ENCODE measurements at regions not wholly inside any gene's neighbourhood (a gene's known extent, or its start where the extent isn't known, plus 50 kb on each side); places are given as distances from the start of the nearest gene placed in this dataset.

DNA sequence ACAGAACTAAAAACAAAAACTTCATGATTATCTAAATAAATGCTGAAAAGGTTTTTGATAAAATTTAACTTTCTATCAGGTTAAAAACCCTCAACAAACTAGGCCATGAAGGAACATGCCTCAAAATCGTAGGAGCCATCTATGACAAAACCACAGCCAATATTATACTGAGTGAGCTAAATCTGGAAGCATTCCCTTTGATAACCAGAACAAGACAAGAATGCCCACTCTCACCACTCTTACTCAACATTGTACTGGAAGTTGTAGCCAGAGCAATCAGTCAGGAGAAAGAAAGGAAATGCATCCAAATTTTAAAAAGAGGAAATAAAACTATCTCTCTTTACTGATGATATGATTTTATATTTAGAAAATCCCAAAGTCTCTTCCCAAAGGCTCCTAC, 228.7 kb downstream of the CHRM2 start:
- no peak for DNase-seq (ENCODE audit: low read depth, low spot score)
- ChIA-PET POLR2A (no interaction called here), CTCF (no interaction called here)
- H3K4me3 ChIP-seq (ENCODE audit: low read depth, low read length), result no peak overlapping the region
- TF ChIP-seq, protein P1, sequence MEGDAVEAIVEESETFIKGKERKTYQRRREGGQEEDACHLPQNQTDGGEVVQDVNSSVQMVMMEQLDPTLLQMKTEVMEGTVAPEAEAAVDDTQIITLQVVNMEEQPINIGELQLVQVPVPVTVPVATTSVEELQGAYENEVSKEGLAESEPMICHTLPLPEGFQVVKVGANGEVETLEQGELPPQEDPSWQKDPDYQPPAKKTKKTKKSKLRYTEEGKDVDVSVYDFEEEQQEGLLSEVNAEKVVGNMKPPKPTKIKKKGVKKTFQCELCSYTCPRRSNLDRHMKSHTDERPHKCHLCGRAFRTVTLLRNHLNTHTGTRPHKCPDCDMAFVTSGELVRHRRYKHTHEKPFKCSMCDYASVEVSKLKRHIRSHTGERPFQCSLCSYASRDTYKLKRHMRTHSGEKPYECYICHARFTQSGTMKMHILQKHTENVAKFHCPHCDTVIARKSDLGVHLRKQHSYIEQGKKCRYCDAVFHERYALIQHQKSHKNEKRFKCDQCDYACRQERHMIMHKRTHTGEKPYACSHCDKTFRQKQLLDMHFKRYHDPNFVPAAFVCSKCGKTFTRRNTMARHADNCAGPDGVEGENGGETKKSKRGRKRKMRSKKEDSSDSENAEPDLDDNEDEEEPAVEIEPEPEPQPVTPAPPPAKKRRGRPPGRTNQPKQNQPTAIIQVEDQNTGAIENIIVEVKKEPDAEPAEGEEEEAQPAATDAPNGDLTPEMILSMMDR (IDR thresholded peaks at IDR 0.05; ENCODE audit: insufficient read depth, low read length, missing control alignments), result no peak

DNA sequence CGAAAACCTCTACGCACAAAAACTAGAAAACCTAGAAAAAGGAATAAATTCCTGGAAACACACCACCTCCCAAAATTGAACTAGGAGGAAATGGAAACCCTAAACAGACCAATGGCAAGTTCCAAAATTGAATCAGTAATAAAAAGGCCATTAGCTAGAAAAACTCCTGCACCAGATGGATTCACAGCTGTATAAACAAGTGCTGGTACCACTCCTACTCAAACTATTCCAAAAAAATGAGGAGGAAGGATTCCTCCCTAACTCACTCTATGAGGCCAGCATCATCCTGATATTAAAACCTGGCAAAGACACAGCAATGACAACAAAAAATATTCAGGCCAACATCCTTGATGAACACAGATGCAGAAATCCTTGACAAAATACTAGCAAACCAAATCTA, 228.2 kb downstream of the CHRM2 start:
- ChIA-PET POLR2A (no interaction called here), CTCF (no interaction called here)
- H3K4me3 ChIP-seq (ENCODE audit: low read depth, low read length), result no peak overlapping the region
- no peak for DNase-seq (ENCODE audit: low read depth, low spot score)
- TF ChIP-seq, protein P1 (IDR thresholded peaks at IDR 0.05; ENCODE audit: insufficient read depth, low read length, missing control alignments), result no peak

DNA sequence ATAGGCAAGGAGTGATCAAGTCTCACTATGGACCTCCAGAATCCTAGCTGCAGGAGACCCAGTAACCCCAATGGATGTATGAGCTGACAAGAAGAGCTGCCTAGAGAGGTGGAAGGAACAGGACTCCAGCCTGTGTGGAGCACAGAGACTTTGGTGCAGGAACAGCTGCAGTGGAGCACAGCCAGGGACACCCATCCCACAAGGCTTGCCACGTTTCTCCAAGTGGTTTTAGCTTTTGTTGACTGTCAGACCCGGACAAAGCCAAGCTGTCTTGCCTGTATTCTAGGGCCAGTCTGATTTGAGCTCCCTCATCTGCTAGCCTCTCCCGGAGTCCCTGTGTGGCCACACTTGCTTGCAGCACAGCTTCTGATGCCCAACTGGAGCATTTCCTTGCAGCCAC, 224.7 kb downstream of the CHRM2 start:
- H3K4me3 ChIP-seq (ENCODE audit: low read depth, low read length), result no peak overlapping the region
- ChIA-PET CTCF (interaction anchor here (1.4 kb wide), 1 partner anchor 20 kb away, joined by 4 read pairs; no protein-coding TSS in a partner anchor), POLR2A (no interaction called here)
- DNase-seq (ENCODE audit: low read depth, low spot score), result no peak
- TF ChIP-seq, protein P1 (IDR thresholded peaks at IDR 0.05; ENCODE audit: insufficient read depth, low read length, missing control alignments), result no peak

DNA sequence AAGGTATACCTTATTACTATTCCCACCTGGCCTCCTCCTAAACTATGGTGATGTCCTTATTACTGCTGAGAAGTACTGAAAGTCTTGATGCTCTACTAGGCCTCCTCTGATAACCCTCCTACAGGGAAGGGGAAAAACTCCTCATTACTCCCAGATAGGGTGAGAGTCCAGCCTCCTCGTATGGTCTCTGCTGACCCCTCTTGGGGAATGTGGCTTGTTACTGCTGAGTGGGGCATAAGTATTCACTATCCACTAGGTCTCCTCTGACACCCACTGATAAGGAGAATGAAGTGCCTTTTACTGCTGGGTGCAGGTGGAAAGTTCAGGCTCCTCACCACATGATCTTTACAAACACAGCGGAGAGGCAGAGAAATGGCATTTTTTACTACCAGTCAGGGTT, 222.9 kb downstream of the CHRM2 start:
- CTCF ChIA-PET, result no interaction called here
- H3K4me3 ChIP-seq (ENCODE audit: low read depth, low read length), result no peak overlapping the region
- DNase-seq (ENCODE audit: low read depth, low spot score), result no peak
- TF ChIP-seq, protein P1 (IDR thresholded peaks at IDR 0.05; ENCODE audit: insufficient read depth, low read length, missing control alignments), result peak; percentile 35
- POLR2A ChIA-PET, result no interaction called here

DNA sequence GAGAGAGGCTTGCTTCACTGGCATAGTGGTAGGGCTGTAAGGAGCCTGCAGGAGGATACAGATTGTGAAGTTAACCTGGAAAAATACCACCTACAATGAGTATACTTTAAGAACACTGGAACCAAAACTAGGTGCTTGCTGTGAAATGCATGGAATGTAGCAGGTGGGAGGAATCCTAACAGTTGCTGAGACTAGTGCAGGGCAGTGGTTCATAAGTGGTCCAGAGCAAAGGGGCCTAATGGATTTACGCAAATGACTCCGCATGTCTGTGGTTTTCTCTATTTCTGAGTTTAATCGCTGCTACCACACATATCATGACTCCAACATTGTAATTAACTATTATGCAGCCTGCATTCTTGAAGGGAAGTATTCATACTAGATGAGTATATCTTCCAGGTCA, 218.4 kb downstream of the CHRM2 start:
- TF ChIP-seq, protein P1 (IDR thresholded peaks at IDR 0.05; ENCODE audit: insufficient read depth, low read length, missing control alignments), result no peak
- H3K4me3 ChIP-seq (ENCODE audit: low read depth, low read length), result no peak overlapping the region
- CTCF ChIA-PET, result no interaction called here
- POLR2A ChIA-PET, result no interaction called here
- DNase-seq (ENCODE audit: low read depth, low spot score), result no peak

DNA sequence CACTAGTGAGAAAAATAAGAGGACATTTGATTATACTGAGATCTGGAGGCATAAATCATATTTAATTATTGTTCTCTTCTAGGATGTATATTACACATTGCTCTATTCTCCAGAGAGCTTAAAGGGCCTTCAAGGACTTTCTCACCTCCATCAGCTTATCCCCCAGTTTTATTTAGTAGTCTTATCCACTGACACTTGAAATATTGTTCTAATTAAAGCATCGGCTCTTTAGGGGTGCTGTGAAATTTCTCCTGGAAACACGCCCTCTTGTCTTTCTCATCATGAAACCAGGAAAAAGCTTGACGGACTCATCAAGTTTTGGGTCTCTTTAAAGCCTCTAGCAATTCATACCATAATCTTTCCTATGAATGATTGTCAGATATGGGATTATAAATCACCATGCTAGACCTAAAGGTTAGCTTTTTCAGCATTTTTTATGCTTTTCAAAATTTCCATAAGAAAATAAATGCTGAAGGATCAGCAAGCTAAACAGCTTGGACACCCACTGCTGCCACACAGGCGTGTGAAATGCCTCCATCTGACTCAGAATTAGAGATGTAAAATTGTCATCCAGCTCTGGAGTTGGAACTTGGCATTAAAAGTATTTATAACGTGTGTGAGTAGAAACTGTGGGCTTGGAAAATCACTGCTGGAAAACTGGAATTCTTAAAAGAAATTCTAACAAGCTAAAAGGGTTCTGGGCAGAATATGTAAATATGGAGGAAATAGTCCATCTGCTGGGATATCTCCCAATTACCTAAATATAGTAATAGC, 216.3 kb downstream of the CHRM2 start:
- CTCF ChIA-PET, result interaction anchor here (0.7 to 1.0 kb wide), 3 partner anchors 15 to 1286 kb away, joined by 3 read pairs; no protein-coding TSS in a partner anchor
- POLR2A ChIA-PET, result no interaction called here
- TF ChIP-seq, protein P1 (IDR thresholded peaks at IDR 0.05; ENCODE audit: insufficient read depth, low read length, missing control alignments), result no peak
- no peak for DNase-seq (ENCODE audit: low read depth, low spot score)
- no peak overlapping the region for H3K4me3 ChIP-seq (ENCODE audit: low read depth, low read length)
